ENCODE measurements at regions not wholly inside any gene's neighbourhood (a gene's known extent, or its start where the extent isn't known, plus 50 kb on each side); places are given as distances from the start of the nearest gene placed in this dataset.

DNA sequence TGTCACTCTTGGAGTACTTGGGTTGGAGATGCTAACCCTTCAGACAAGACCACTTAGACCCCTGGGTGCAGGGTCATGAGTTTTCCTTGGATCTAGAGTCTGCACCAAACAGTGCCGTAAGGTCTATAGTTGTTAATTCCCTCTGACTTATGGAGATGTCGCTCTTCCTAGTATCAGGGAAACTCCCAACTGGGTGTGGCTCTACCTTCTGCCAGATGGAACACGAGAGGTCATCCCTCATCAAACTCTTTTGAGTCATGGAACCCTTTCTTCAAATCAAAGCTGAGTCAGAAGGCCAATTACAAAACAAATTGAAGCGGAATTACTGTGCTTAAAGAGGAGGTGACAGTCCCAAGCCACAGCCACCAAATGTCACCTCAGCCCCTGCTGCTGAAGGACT lies 514.9 kb upstream of the PROK2 start:
- Histone ChIP-seq H3K27me3 (ENCODE audit: control insufficient read depth, insufficient read depth, low read length, poor library complexity, severe bottlenecking) (peaks cover 1% of the 10 kb centered on the region), H3K9me3 (ENCODE audit: control insufficient read depth, low read length) (no peaks in the 10 kb centered on the region), H3K9ac (ENCODE audit: extremely low read depth, low read length, poor library complexity, severe bottlenecking) (no peak overlapping the region), H3K36me3 (ENCODE audit: control insufficient read depth, insufficient read depth, low read length) (no peaks in the 10 kb centered on the region), H3K4me1 (ENCODE audit: control insufficient read depth, insufficient read depth, low read length) (no peaks in the 10 kb centered on the region), H3K4me3 (ENCODE audit: low read length) (no peak overlapping the region), H3K27ac (ENCODE audit: low read depth, low read length) (no peak overlapping the region)
- Mint-ChIP-seq H3K27me3 (ENCODE audit: insufficient read depth) (peaks cover 11% of the 10 kb centered on the region), H3K4me3 (no peak overlapping the region), H3K9me3 (no peaks in the 10 kb centered on the region), H3K36me3 (ENCODE audit: low read depth) (no peaks in the 10 kb centered on the region), H3K27ac (no peak overlapping the region), H3K4me1 (peaks cover 10% of the 10 kb centered on the region)
- 94 to 100% methylated on average over 4 of the region's 4 CpGs for WGBS, 2 experiments (ENCODE audit: insufficient coverage in 1 of 2, insufficient read length in 1 of 2)
- DNase-seq = no peak
- TF ChIP-seq, protein P1, sequence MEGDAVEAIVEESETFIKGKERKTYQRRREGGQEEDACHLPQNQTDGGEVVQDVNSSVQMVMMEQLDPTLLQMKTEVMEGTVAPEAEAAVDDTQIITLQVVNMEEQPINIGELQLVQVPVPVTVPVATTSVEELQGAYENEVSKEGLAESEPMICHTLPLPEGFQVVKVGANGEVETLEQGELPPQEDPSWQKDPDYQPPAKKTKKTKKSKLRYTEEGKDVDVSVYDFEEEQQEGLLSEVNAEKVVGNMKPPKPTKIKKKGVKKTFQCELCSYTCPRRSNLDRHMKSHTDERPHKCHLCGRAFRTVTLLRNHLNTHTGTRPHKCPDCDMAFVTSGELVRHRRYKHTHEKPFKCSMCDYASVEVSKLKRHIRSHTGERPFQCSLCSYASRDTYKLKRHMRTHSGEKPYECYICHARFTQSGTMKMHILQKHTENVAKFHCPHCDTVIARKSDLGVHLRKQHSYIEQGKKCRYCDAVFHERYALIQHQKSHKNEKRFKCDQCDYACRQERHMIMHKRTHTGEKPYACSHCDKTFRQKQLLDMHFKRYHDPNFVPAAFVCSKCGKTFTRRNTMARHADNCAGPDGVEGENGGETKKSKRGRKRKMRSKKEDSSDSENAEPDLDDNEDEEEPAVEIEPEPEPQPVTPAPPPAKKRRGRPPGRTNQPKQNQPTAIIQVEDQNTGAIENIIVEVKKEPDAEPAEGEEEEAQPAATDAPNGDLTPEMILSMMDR (conservative IDR thresholded peaks at IDR 0.05) = no peak

DNA sequence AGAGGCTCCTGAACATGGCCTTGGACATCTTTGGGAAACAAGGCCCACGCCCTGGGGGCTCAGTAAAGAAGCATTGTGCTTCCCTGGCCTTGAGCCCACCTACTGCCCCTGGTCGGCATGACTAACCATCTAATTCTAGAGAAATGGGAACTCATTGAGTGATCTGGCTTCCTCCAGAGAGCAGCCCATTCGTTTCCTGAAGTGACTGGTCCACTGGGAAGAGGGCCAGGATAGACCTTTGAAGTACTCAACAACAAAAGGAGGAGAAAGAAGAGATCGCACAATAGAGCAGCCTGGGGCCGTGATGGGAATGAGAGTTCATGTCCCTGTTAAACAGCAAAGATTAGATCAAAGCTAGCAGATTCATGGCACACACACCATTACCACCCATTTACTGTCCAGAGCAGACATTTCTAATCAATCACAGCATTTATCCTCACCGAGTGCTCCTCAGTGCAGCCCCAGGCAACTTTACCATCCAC lies 514.4 kb upstream of the PROK2 start:
- no peak for DNase-seq
- no peaks in the 10 kb centered on the region for H3K9me3 ChIP-seq (ENCODE audit: control insufficient read depth, low read length)
- Mint-ChIP-seq H3K27ac (no peak overlapping the region), H3K36me3 (ENCODE audit: low read depth) (no peaks in the 10 kb centered on the region), H3K4me3 (no peak overlapping the region), H3K9me3 (no peaks in the 10 kb centered on the region), H3K4me1 (peaks cover 11% of the 10 kb centered on the region), H3K27me3 (ENCODE audit: insufficient read depth) (peaks cover 15% of the 10 kb centered on the region)
- WGBS, 2 experiments (ENCODE audit: insufficient coverage in 1 of 2, insufficient read length in 1 of 2) = 84 to 91% methylated on average over 4 to 6 of the region's 6 CpGs
- no peak overlapping the region for H3K27ac ChIP-seq (ENCODE audit: low read depth, low read length)
- peaks cover 6% of the 10 kb centered on the region for H3K27me3 ChIP-seq (ENCODE audit: control insufficient read depth, insufficient read depth, low read length, poor library complexity, severe bottlenecking)
- H3K4me1 ChIP-seq (ENCODE audit: control insufficient read depth, insufficient read depth, low read length) = no peaks in the 10 kb centered on the region
- H3K9ac ChIP-seq (ENCODE audit: extremely low read depth, low read length, poor library complexity, severe bottlenecking) = no peak overlapping the region
- no peaks in the 10 kb centered on the region for H3K36me3 ChIP-seq (ENCODE audit: control insufficient read depth, insufficient read depth, low read length)
- TF ChIP-seq, protein P1 (conservative IDR thresholded peaks at IDR 0.05) = no peak
- no peak overlapping the region for H3K4me3 ChIP-seq (ENCODE audit: low read length)

DNA sequence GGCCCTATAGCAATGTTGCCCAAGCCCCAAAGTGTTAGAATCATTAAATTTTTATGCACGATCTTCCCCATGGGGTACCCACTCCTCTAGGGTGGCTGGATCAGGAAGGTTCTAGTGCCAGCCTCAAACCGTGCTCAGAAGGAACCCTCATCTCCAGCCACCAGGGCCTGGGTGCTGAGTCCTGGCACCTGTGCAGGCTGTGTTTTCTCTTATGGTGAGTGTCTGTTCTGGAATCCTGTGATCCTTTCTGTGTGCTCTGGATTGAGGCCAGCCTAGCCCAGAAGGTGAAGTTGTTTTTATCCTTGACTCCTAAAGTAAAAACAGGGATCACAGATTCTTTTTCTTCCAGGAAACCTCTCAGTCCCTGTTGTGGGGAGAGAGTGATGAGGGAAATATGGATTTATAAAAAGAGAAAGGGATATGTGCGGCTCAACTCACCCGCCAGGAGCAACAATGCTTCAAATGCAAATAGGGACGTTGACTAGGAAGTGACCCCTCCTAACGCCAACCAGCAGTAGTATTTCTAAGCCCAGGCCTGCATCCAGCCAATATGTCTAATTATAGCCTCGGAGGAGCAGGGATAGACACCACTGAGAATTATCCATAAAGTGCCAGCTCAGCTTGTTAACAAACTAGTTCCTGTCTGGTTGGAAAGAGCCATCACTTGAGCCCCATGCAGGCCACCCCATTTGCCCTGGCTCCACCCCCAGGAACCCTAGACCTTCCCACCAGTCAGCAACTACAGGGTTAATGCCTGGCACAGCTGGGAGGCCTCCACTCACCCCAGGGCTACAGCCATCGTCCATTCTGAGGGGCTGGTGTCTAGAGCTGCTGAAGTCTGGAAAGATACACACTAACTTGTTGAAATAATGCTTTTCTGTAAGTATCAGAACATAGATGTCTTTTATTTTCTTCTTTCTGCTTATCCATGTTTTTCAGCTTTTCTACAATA lies 513.5 kb upstream of the PROK2 start:
- H3K4me1 ChIP-seq (ENCODE audit: control insufficient read depth, insufficient read depth, low read length) = no peaks in the 10 kb centered on the region
- no peak overlapping the region for H3K4me3 ChIP-seq (ENCODE audit: low read length)
- no peak overlapping the region for H3K27ac ChIP-seq (ENCODE audit: low read depth, low read length)
- H3K27me3 ChIP-seq (ENCODE audit: control insufficient read depth, insufficient read depth, low read length, poor library complexity, severe bottlenecking) = peaks cover 15% of the 10 kb centered on the region
- Mint-ChIP-seq H3K27ac (no peak overlapping the region), H3K4me3 (no peak overlapping the region), H3K27me3 (ENCODE audit: insufficient read depth) (peaks cover 22% of the 10 kb centered on the region), H3K9me3 (no peaks in the 10 kb centered on the region), H3K36me3 (ENCODE audit: low read depth) (no peaks in the 10 kb centered on the region), H3K4me1 (peaks cover 4% of the 10 kb centered on the region)
- no peaks in the 10 kb centered on the region for H3K9me3 ChIP-seq (ENCODE audit: control insufficient read depth, low read length)
- 80 to 81% methylated on average over 7 to 8 of the region's 8 CpGs for WGBS, 2 experiments (ENCODE audit: insufficient coverage in 1 of 2, insufficient read length in 1 of 2)
- H3K9ac ChIP-seq (ENCODE audit: extremely low read depth, low read length, poor library complexity, severe bottlenecking) = no peak overlapping the region
- TF ChIP-seq, protein P1 (conservative IDR thresholded peaks at IDR 0.05) = no peak
- no peak for DNase-seq
- H3K36me3 ChIP-seq (ENCODE audit: control insufficient read depth, insufficient read depth, low read length) = no peaks in the 10 kb centered on the region
